Right cardiac atrium (tissue), 5 donors: ENCODE measurements at regions not wholly inside any gene's neighbourhood (a gene's known extent, or its start where the extent isn't known, plus 50 kb on each side); places are given as distances from the start of the nearest gene placed in this dataset.
"Not testable (repeated sequence)": the region's sequence is repeated elsewhere in the genome, so short reads cannot be mapped to it uniquely, and the experiment has no call there.

ENCODE experiments used
- ATAC-seq, 2 donors: fragments of 200-7000 bp; cut with Tn5 transposase; one replicate each; pipeline versions ENCODE4 v1.8.0 to v1.9.1; 2020; ENCODE audit warnings: moderate library complexity in 2 of 2, mild to moderate bottlenecking in 1 of 2
- DNase-seq, 3 donors: peaks; one replicate each; pipeline ENCODE4 v3.0.0-alpha.2; 2020
- H3K27ac ChIP-seq: one replicate; pipeline ENCODE4 v1.5.1; 2013; ENCODE audit warnings: mild to moderate bottlenecking, low read length, control low read depth, moderate library complexity
- H3K27me3 ChIP-seq: one replicate; pipeline ENCODE4 v1.6.1; 2013; ENCODE audit not compliant: control insufficient read depth, insufficient read depth
- H3K4me1 ChIP-seq: one replicate; pipeline ENCODE4 v1.6.1; 2013; ENCODE audit warnings: low read length; ENCODE audit not compliant: control insufficient read depth, insufficient read depth
- H3K4me3 ChIP-seq: one replicate; pipeline ENCODE4 v1.5.1; 2013; ENCODE audit warnings: low read length, control low read depth
- H3K9me3 ChIP-seq: one replicate; pipeline ENCODE4 v1.6.1; 2013; ENCODE audit warnings: low read length; ENCODE audit not compliant: control insufficient read depth
- WGBS: extraction: QIAGEN DNeasy Blood & Tissue Kit; methylation state at CpG from one replicate; pipeline ENCODE4 v1.1.7; 2013; 5-methylcytosine and 5-hydroxymethylcytosine counted together
- intact Hi-C, 4 donors: fragments of 100-400 bp; cut with DNase I; formaldehyde crosslinking; loops; one replicate each; pipeline versions ENCODE4 v1.11.0 to v1.14.0; 2022 to 2023
- donor health status: healthy with polysubstance abuse.
- donor health status: DM: no; HTN: yes; CAD: no.
- donor health status: DM: no; HTN: no; CAD: no.
- donor health status: DM: no; HTN: yes; CAD: no; lungs with severe emphysema.
- donor health status: DM: yes; HTN: yes; CAD: no.

GRCh38 chr5:83889971-83890745 is 169.5 kb upstream of the HAPLN1 start:
- WGBS = 75% methylated on average over 6 of the region's 6 CpGs
- Histone ChIP-seq H3K4me3 (no peak overlapping the region), H3K4me1 (no peaks in the 10 kb centered on the region), H3K27me3 (no peaks in the 10 kb centered on the region), H3K9me3 (no peaks in the 10 kb centered on the region), H3K27ac (no peak overlapping the region)
- ATAC-seq = no peak
- DNase-seq = no peak
- intact Hi-C loops = no loop called here

- Histone ChIP-seq H3K4me3 (peak overlapping the region; percentile 15), H3K9me3 (no peaks in the 10 kb centered on the region), H3K27me3 (no peaks in the 10 kb centered on the region), H3K4me1 (peaks cover 3% of the 10 kb centered on the region), H3K27ac (no peak overlapping the region)
- intact Hi-C loops = no loop called here
- ATAC-seq (peak; percentile 50 to 55), DNase-seq (no peak)
- WGBS = 41% methylated on average over 8 of the region's 8 CpGs
Observed at GRCh38 chr5:83877911-83878706, 157.5 kb upstream of the HAPLN1 start.

GRCh38 chr5:83871533-83872395 is 151.1 kb upstream of the HAPLN1 start:
- no peak overlapping the region for H3K4me3 ChIP-seq
- WGBS = 86% methylated on average over 6 of the region's 6 CpGs
- no peaks in the 10 kb centered on the region for H3K9me3 ChIP-seq
- no peaks in the 10 kb centered on the region for H3K4me1 ChIP-seq
- no peak for DNase-seq
- H3K27me3 ChIP-seq = no peaks in the 10 kb centered on the region
- no peak for ATAC-seq
- no peak overlapping the region for H3K27ac ChIP-seq
- intact Hi-C loops = no loop called here

- no peak overlapping the region for H3K4me3 ChIP-seq
- no peaks in the 10 kb centered on the region for H3K4me1 ChIP-seq
- H3K27ac ChIP-seq = no peak overlapping the region
- ATAC-seq = no peak
- no peak for DNase-seq
- H3K9me3 ChIP-seq = no peaks in the 10 kb centered on the region
- H3K27me3 ChIP-seq = no peaks in the 10 kb centered on the region
- intact Hi-C loops = no loop called here
Observed at GRCh38 chr5:83866181-83866580, 145.5 kb upstream of the HAPLN1 start.

- H3K4me1 ChIP-seq = no peaks in the 10 kb centered on the region
- no peaks in the 10 kb centered on the region for H3K27me3 ChIP-seq
- no peaks in the 10 kb centered on the region for H3K9me3 ChIP-seq
- H3K27ac ChIP-seq = no peak overlapping the region
- no peak overlapping the region for H3K4me3 ChIP-seq
- DNase-seq (no peak), ATAC-seq (no peak)
- intact Hi-C loops = no loop called here
- 91% methylated on average over 1 of the region's 1 CpG for WGBS
Observed at GRCh38 chr5:83865579-83865978, 144.9 kb upstream of the HAPLN1 start.

GRCh38 chr5:83864652-83865051 is 144.0 kb upstream of the HAPLN1 start:
- ATAC-seq (no peak), DNase-seq (no peak)
- no peaks in the 10 kb centered on the region for H3K27me3 ChIP-seq
- no peak overlapping the region for H3K4me3 ChIP-seq
- H3K9me3 ChIP-seq = no peaks in the 10 kb centered on the region
- WGBS = 64% methylated on average over 1 of the region's 1 CpG
- intact Hi-C loops = no loop called here
- no peak overlapping the region for H3K27ac ChIP-seq
- no peaks in the 10 kb centered on the region for H3K4me1 ChIP-seq

- intact Hi-C loops = no loop called here
- H3K9me3 ChIP-seq = no peaks in the 10 kb centered on the region
- 94% methylated on average over 1 of the region's 1 CpG for WGBS
Observed at GRCh38 chr5:83857341-83857740, 136.7 kb upstream of the HAPLN1 start.

GRCh38 chr5:83856881-83857280 is 136.2 kb upstream of the HAPLN1 start:
- no peak overlapping the region for H3K27ac ChIP-seq
- no peaks in the 10 kb centered on the region for H3K4me1 ChIP-seq
- ATAC-seq = peak; percentile 59 to 71
- H3K9me3 ChIP-seq = no peaks in the 10 kb centered on the region
- no peak overlapping the region for H3K4me3 ChIP-seq
- DNase-seq = no peak
- intact Hi-C loops = no loop called here
- 35% methylated on average over 6 of the region's 6 CpGs for WGBS
- H3K27me3 ChIP-seq = no peaks in the 10 kb centered on the region

More at GRCh38 chr5:83857341-83857740, 136.7 kb upstream of the HAPLN1 start:
- no peak overlapping the region for H3K4me3 ChIP-seq
- no peaks in the 10 kb centered on the region for H3K27me3 ChIP-seq
- DNase-seq (no peak), ATAC-seq (peak in 1 of 2 donors; percentile 47)
- no peaks in the 10 kb centered on the region for H3K4me1 ChIP-seq
- H3K27ac ChIP-seq = no peak overlapping the region

GRCh38 chr5:83850412-83850811 is 129.8 kb upstream of the HAPLN1 start:
- H3K27ac ChIP-seq, DNase-seq, H3K9me3 ChIP-seq, ATAC-seq, intact Hi-C loops, H3K4me1 ChIP-seq, H3K27me3 ChIP-seq, H3K4me3 ChIP-seq: not testable (repeated sequence)
- WGBS = 95% methylated on average over 3 of the region's 3 CpGs

- Histone ChIP-seq H3K27me3 (no peaks in the 10 kb centered on the region), H3K27ac (no peak overlapping the region), H3K4me1 (no peaks in the 10 kb centered on the region), H3K9me3 (no peaks in the 10 kb centered on the region), H3K4me3 (no peak overlapping the region)
- WGBS = 47% methylated on average over 2 of the region's 2 CpGs
- ATAC-seq (no peak), DNase-seq (no peak)
- intact Hi-C loops = no loop called here
Observed at GRCh38 chr5:83848941-83849340, 128.3 kb upstream of the HAPLN1 start.
